ENCODE measurements at regions not wholly inside any gene's neighbourhood (a gene's known extent, or its start where the extent isn't known, plus 50 kb on each side); places are given as distances from the start of the nearest gene placed in this dataset.

DNA sequence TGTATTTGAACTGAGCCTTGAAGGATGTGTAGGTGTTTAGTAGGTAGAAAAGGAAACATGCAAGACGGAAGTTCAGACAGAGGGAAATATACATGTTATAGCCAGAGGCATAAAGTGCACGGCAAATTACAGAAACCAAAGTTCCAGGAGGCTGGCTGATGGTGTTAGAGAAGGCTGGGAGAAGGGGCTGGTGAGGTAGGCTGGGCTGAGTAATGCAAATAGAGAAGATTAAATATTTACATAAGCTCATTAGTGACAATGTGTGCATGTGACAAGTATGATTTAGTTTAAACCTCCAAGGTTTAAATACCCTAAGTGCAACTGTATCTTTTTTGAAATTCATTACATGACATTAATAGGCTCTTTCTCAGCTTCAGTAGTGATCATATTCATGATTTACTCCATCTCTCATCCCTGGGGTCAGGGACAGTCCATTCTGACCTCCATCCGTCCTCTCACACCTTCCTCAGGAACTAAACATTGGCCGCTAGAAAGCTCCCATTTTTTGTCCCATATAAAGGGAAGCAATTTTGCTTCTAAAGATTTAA is 399.8 kb upstream of the SALL1 start:
- TF ChIP-seq POLR2A (IDR thresholded peaks at IDR 0.05; ENCODE audit: insufficient read depth in 1 of 2, low read depth in 2 of 2, low read length in 2 of 2) (no peak), CEBPB (IDR thresholded peaks at IDR 0.05; ENCODE audit: borderline replicate concordance, low read depth, low read length) (no peak), ZNF790 (CRISPR knock-in tag; IDR thresholded peaks at IDR 0.05; ENCODE audit: borderline replicate concordance) (no peak), CTCF (CRISPR knock-in tag; IDR thresholded peaks at IDR 0.05) (no peak), ZNF281 (CRISPR knock-in tag; IDR thresholded peaks at IDR 0.05; ENCODE audit: borderline replicate concordance) (no peak), ZNF549 (CRISPR knock-in tag; IDR thresholded peaks at IDR 0.05) (no peak), ZNF761 (CRISPR knock-in tag; conservative IDR thresholded peaks at IDR 0.05) (no peak), RAD51 (IDR thresholded peaks at IDR 0.05; ENCODE audit: borderline replicate concordance) (no peak), ZNF263 (CRISPR knock-in tag; IDR thresholded peaks at IDR 0.05) (no peak), HOXD1 (CRISPR knock-in tag; IDR thresholded peaks at IDR 0.05) (no peak)
- TF ChIP-seq, protein P1, sequence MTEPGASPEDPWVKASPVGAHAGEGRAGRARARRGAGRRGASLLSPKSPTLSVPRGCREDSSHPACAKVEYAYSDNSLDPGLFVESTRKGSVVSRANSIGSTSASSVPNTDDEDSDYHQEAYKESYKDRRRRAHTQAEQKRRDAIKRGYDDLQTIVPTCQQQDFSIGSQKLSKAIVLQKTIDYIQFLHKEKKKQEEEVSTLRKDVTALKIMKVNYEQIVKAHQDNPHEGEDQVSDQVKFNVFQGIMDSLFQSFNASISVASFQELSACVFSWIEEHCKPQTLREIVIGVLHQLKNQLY (CRISPR knock-in tag; IDR thresholded peaks at IDR 0.05): no peak
